Peyer's patch (tissue), 4 donors: ENCODE measurements at regions not wholly inside any gene's neighbourhood (a gene's known extent, or its start where the extent isn't known, plus 50 kb on each side); places are given as distances from the start of the nearest gene placed in this dataset.

Source experiments
- CTCF ChIP-seq, 6 experiments: fragments of 450-650 bp in 4 of 6; fragments of 200-600 bp in 2 of 6; sonication (generic) in 1 of 6; IDR thresholded peaks; one replicate each; pipeline ENCODE4 v1.5.1; 2017 to 2019; ENCODE audit warnings: antibody characterized with exemption in 6 of 6, mild to moderate bottlenecking in 3 of 6, moderate library complexity in 1 of 6
- POLR2A ChIP-seq, 2 donors: fragments of 450-650 bp; IDR thresholded peaks; one replicate each; pipeline ENCODE4 v1.5.1; 2017; ENCODE audit warnings: antibody characterized with exemption in 2 of 2, mild to moderate bottlenecking in 2 of 2, moderate library complexity in 2 of 2

- no peak for TF ChIP-seq CTCF (IDR thresholded peaks at IDR 0.05)
- no peak for TF ChIP-seq POLR2A (IDR thresholded peaks at IDR 0.05)
Measured at GRCh38 chr4:161101881-161102280, 1061.9 kb downstream of the FSTL5 start.
